ENCODE measurements at regions not wholly inside any gene's neighbourhood (a gene's known extent, or its start where the extent isn't known, plus 50 kb on each side); places are given as distances from the start of the nearest gene placed in this dataset.

DNA sequence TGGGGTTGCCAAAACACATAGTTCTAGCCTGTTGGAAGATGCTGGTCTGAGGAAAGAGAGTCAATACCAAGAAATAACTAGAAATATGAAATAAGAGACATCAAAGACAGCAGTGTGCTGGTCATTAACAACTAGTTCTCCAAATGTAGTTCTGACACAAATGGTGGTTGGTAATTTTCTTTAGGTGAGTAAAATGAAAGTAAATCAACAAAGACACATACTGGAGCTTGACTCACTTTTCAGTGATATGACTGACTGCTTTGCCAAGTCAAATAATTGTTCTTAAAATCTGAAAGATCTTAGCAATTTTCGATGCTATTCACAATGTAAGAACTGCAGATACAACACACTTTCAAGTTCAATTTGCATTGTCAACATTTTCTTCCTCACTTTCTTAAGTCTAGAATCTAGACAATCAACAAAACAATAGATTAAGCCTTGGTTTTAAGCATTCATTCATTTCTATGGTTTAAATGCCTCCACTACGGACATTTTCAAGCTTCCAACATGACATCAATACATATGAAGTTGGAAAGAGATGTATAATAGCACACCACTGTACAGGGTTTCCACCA, 166.8 kb upstream of the MAP3K1 start:
- TF ChIP-seq, protein P1, sequence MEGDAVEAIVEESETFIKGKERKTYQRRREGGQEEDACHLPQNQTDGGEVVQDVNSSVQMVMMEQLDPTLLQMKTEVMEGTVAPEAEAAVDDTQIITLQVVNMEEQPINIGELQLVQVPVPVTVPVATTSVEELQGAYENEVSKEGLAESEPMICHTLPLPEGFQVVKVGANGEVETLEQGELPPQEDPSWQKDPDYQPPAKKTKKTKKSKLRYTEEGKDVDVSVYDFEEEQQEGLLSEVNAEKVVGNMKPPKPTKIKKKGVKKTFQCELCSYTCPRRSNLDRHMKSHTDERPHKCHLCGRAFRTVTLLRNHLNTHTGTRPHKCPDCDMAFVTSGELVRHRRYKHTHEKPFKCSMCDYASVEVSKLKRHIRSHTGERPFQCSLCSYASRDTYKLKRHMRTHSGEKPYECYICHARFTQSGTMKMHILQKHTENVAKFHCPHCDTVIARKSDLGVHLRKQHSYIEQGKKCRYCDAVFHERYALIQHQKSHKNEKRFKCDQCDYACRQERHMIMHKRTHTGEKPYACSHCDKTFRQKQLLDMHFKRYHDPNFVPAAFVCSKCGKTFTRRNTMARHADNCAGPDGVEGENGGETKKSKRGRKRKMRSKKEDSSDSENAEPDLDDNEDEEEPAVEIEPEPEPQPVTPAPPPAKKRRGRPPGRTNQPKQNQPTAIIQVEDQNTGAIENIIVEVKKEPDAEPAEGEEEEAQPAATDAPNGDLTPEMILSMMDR (IDR thresholded peaks at IDR 0.05; ENCODE audit: poor library complexity): no peak
- TF ChIP-seq EZH2 (IDR thresholded peaks at IDR 0.05; ENCODE audit: borderline replicate concordance): no peak
